ENCODE measurements at regions not wholly inside any gene's neighbourhood (a gene's known extent, or its start where the extent isn't known, plus 50 kb on each side); places are given as distances from the start of the nearest gene placed in this dataset.
"Not testable (repeated sequence)": the region's sequence is repeated elsewhere in the genome, so short reads cannot be mapped to it uniquely, and the experiment has no call there.

GRCh38 chr3:162719684-162720341, 1223.2 kb downstream of the OTOL1 start:
- Mint-ChIP-seq H3K27ac (no peak overlapping the region), H3K4me3 (no peak overlapping the region), H3K36me3 (no peaks in the 10 kb centered on the region), H3K27me3 (no peaks in the 10 kb centered on the region), H3K4me1 (no peaks in the 10 kb centered on the region), H3K9me3 (no peaks in the 10 kb centered on the region)
- H3K4me1 ChIP-seq (ENCODE audit: control insufficient read depth in 1 of 2, extremely low read depth in 1 of 2, insufficient read depth in 2 of 2, low read length in 2 of 2): no peaks in the 10 kb centered on the region
- H3K36me3 ChIP-seq (ENCODE audit: control insufficient read depth in 2 of 2, extremely low read depth in 1 of 2, insufficient read depth in 1 of 2, low read length in 1 of 2): no peaks in the 10 kb centered on the region
- no peak for ATAC-seq (replicated peaks in 1 of 4)
- ChIA-PET POLR2A (no interaction called here), CTCF (no interaction called here)
- no peak for DNase-seq
- no peaks in the 10 kb centered on the region for H3K9me3 ChIP-seq
- H3K27me3 ChIP-seq (replicated peaks in 1 of 2; ENCODE audit: control insufficient read depth in 2 of 2, extremely low read depth in 1 of 2, insufficient read depth in 2 of 2, low read length in 1 of 2): no peaks in the 10 kb centered on the region
- H3K27ac ChIP-seq (ENCODE audit: low read length): no peak overlapping the region
- no peak overlapping the region for H3K4me3 ChIP-seq (ENCODE audit: control insufficient read depth in 1 of 2, extremely low read depth in 1 of 2, low read length in 1 of 2)

- Mint-ChIP-seq H3K4me1 (no peaks in the 10 kb centered on the region), H3K27ac (no peak overlapping the region), H3K36me3 (no peaks in the 10 kb centered on the region), H3K9me3 (peaks cover 0 to 2% (median 0%) of the 10 kb centered on the region in 3 donors), H3K27me3 (no peaks in the 10 kb centered on the region), H3K4me3 (no peak overlapping the region)
- H3K4me1 ChIP-seq (ENCODE audit: control insufficient read depth in 1 of 2, extremely low read depth in 1 of 2, insufficient read depth in 2 of 2, low read length in 2 of 2): no peaks in the 10 kb centered on the region
- ChIA-PET POLR2A (no interaction called here), CTCF (no interaction called here)
- H3K4me3 ChIP-seq (ENCODE audit: control insufficient read depth in 1 of 2, extremely low read depth in 1 of 2, low read length in 1 of 2): no peak overlapping the region
- no peak overlapping the region for H3K27ac ChIP-seq (ENCODE audit: low read length)
- H3K36me3 ChIP-seq (ENCODE audit: control insufficient read depth in 2 of 2, extremely low read depth in 1 of 2, insufficient read depth in 1 of 2, low read length in 1 of 2): no peaks in the 10 kb centered on the region
- no CpG with 5 or more reads among the region's 1 CpG for WGBS (ENCODE audit: insufficient coverage)
- ATAC-seq (replicated peaks in 1 of 4): no peak
- no peak for DNase-seq
- no peaks in the 10 kb centered on the region for H3K9me3 ChIP-seq
- H3K27me3 ChIP-seq (replicated peaks in 1 of 2; ENCODE audit: control insufficient read depth in 2 of 2, extremely low read depth in 1 of 2, insufficient read depth in 2 of 2, low read length in 1 of 2): no peaks in the 10 kb centered on the region
These were observed 1225.1 kb downstream of the OTOL1 start for GRCh38 chr3:162721736-162722135.

- Histone ChIP-seq H3K4me3 (ENCODE audit: control insufficient read depth in 1 of 2, extremely low read depth in 1 of 2, low read length in 1 of 2) (no peak overlapping the region), H3K36me3 (ENCODE audit: control insufficient read depth in 2 of 2, extremely low read depth in 1 of 2, insufficient read depth in 1 of 2, low read length in 1 of 2) (no peaks in the 10 kb centered on the region), H3K27me3 (replicated peaks in 1 of 2; ENCODE audit: control insufficient read depth in 2 of 2, extremely low read depth in 1 of 2, insufficient read depth in 2 of 2, low read length in 1 of 2) (no peaks in the 10 kb centered on the region), H3K4me1 (ENCODE audit: control insufficient read depth in 1 of 2, extremely low read depth in 1 of 2, insufficient read depth in 2 of 2, low read length in 2 of 2) (no peaks in the 10 kb centered on the region), H3K27ac (ENCODE audit: low read length) (no peak overlapping the region), H3K9me3 (no peaks in the 10 kb centered on the region)
- Mint-ChIP-seq H3K27ac (no peak overlapping the region), H3K4me1 (no peaks in the 10 kb centered on the region), H3K27me3 (no peaks in the 10 kb centered on the region), H3K4me3 (no peak overlapping the region), H3K9me3 (peaks cover 0 to 3% (median 0%) of the 10 kb centered on the region in 3 donors), H3K36me3 (no peaks in the 10 kb centered on the region)
- POLR2A ChIA-PET: no interaction called here
- DNase-seq (no peak), ATAC-seq (replicated peaks in 1 of 4) (no peak)
- CTCF ChIA-PET: no interaction called here
These were observed 1225.7 kb downstream of the OTOL1 start for GRCh38 chr3:162722337-162722736.

- DNase-seq; H3K4me1 Mint-ChIP-seq; CTCF ChIA-PET; ATAC-seq (replicated peaks in 1 of 4); H3K9me3 ChIP-seq; H3K27ac ChIP-seq (ENCODE audit: low read length); H3K4me3 Mint-ChIP-seq; H3K9me3 Mint-ChIP-seq; POLR2A ChIA-PET; H3K27ac Mint-ChIP-seq; H3K4me3 ChIP-seq (ENCODE audit: control insufficient read depth in 1 of 2, extremely low read depth in 1 of 2, low read length in 1 of 2); H3K36me3 ChIP-seq (ENCODE audit: control insufficient read depth in 2 of 2, extremely low read depth in 1 of 2, insufficient read depth in 1 of 2, low read length in 1 of 2); H3K27me3 Mint-ChIP-seq; H3K36me3 Mint-ChIP-seq; H3K4me1 ChIP-seq (ENCODE audit: control insufficient read depth in 1 of 2, extremely low read depth in 1 of 2, insufficient read depth in 2 of 2, low read length in 2 of 2); H3K27me3 ChIP-seq (replicated peaks in 1 of 2; ENCODE audit: control insufficient read depth in 2 of 2, extremely low read depth in 1 of 2, insufficient read depth in 2 of 2, low read length in 1 of 2): not testable (repeated sequence)
- 53% methylated on average over 2 of the region's 5 CpGs for WGBS (ENCODE audit: insufficient coverage)
These were observed 1226.2 kb downstream of the OTOL1 start for GRCh38 chr3:162722796-162723195.

GRCh38 chr3:162729686-162730085, 1233.1 kb downstream of the OTOL1 start:
- Histone ChIP-seq H3K27ac (ENCODE audit: low read length) (no peak overlapping the region), H3K36me3 (ENCODE audit: control insufficient read depth in 2 of 2, extremely low read depth in 1 of 2, insufficient read depth in 1 of 2, low read length in 1 of 2) (no peaks in the 10 kb centered on the region), H3K9me3 (no peaks in the 10 kb centered on the region), H3K4me1 (ENCODE audit: control insufficient read depth in 1 of 2, extremely low read depth in 1 of 2, insufficient read depth in 2 of 2, low read length in 2 of 2) (no peaks in the 10 kb centered on the region), H3K27me3 (replicated peaks in 1 of 2; ENCODE audit: control insufficient read depth in 2 of 2, extremely low read depth in 1 of 2, insufficient read depth in 2 of 2, low read length in 1 of 2) (no peaks in the 10 kb centered on the region), H3K4me3 (ENCODE audit: control insufficient read depth in 1 of 2, extremely low read depth in 1 of 2, low read length in 1 of 2) (no peak overlapping the region)
- WGBS (ENCODE audit: insufficient coverage): no CpG with 5 or more reads among the region's 3 CpGs
- POLR2A ChIA-PET: interaction anchor here in 1 of 2 donors (0.6 kb wide), 1 partner anchor 275 kb away, joined by 4 read pairs; no protein-coding TSS in a partner anchor
- Mint-ChIP-seq H3K27ac (no peak overlapping the region), H3K9me3 (peaks cover 10 to 27% (median 15%) of the 10 kb centered on the region in 3 donors), H3K4me3 (no peak overlapping the region), H3K4me1 (no peaks in the 10 kb centered on the region), H3K27me3 (no peaks in the 10 kb centered on the region), H3K36me3 (no peaks in the 10 kb centered on the region)
- no peak for ATAC-seq (replicated peaks in 1 of 4)
- DNase-seq: no peak
- CTCF ChIA-PET: no interaction called here

GRCh38 chr3:162731961-162732360, 1235.4 kb downstream of the OTOL1 start:
- H3K27me3 Mint-ChIP-seq; H3K36me3 Mint-ChIP-seq; H3K4me1 Mint-ChIP-seq; DNase-seq; H3K4me1 ChIP-seq (ENCODE audit: control insufficient read depth in 1 of 2, extremely low read depth in 1 of 2, insufficient read depth in 2 of 2, low read length in 2 of 2); POLR2A ChIA-PET; H3K27ac ChIP-seq (ENCODE audit: low read length); CTCF ChIA-PET; H3K4me3 ChIP-seq (ENCODE audit: control insufficient read depth in 1 of 2, extremely low read depth in 1 of 2, low read length in 1 of 2); H3K36me3 ChIP-seq (ENCODE audit: control insufficient read depth in 2 of 2, extremely low read depth in 1 of 2, insufficient read depth in 1 of 2, low read length in 1 of 2); H3K27me3 ChIP-seq (replicated peaks in 1 of 2; ENCODE audit: control insufficient read depth in 2 of 2, extremely low read depth in 1 of 2, insufficient read depth in 2 of 2, low read length in 1 of 2); H3K9me3 ChIP-seq; H3K27ac Mint-ChIP-seq; H3K4me3 Mint-ChIP-seq; ATAC-seq (replicated peaks in 1 of 4): not testable (repeated sequence)
- WGBS (ENCODE audit: insufficient coverage): 64% methylated on average over 5 of the region's 5 CpGs
- H3K9me3 Mint-ChIP-seq: peaks cover 10 to 29% (median 12%) of the 10 kb centered on the region in 3 donors

- no peak for DNase-seq
- H3K27ac ChIP-seq (ENCODE audit: low read length): no peak overlapping the region
- Mint-ChIP-seq H3K36me3 (no peaks in the 10 kb centered on the region), H3K4me3 (no peak overlapping the region), H3K27ac (no peak overlapping the region), H3K27me3 (no peaks in the 10 kb centered on the region), H3K4me1 (no peaks in the 10 kb centered on the region), H3K9me3 (peaks cover 2 to 9% (median 4%) of the 10 kb centered on the region in 3 donors)
- CTCF ChIA-PET: no interaction called here
- H3K4me3 ChIP-seq (ENCODE audit: control insufficient read depth in 1 of 2, extremely low read depth in 1 of 2, low read length in 1 of 2): no peak overlapping the region
- no peaks in the 10 kb centered on the region for H3K36me3 ChIP-seq (ENCODE audit: control insufficient read depth in 2 of 2, extremely low read depth in 1 of 2, insufficient read depth in 1 of 2, low read length in 1 of 2)
- no CpG with 5 or more reads among the region's 1 CpG for WGBS (ENCODE audit: insufficient coverage)
- no peaks in the 10 kb centered on the region for H3K4me1 ChIP-seq (ENCODE audit: control insufficient read depth in 1 of 2, extremely low read depth in 1 of 2, insufficient read depth in 2 of 2, low read length in 2 of 2)
- ATAC-seq (replicated peaks in 1 of 4): no peak
- no peaks in the 10 kb centered on the region for H3K9me3 ChIP-seq
- POLR2A ChIA-PET: no interaction called here
- H3K27me3 ChIP-seq (replicated peaks in 1 of 2; ENCODE audit: control insufficient read depth in 2 of 2, extremely low read depth in 1 of 2, insufficient read depth in 2 of 2, low read length in 1 of 2): no peaks in the 10 kb centered on the region
These were observed 1242.2 kb downstream of the OTOL1 start for GRCh38 chr3:162738784-162739183.

Data from T-cell (primary cell).